GM18499 (cell line): ENCODE measurements at regions not wholly inside any gene's neighbourhood (a gene's known extent, or its start where the extent isn't known, plus 50 kb on each side); places are given as distances from the start of the nearest gene placed in this dataset.

Experiments
- ATAC-seq: cut with Tn5 transposase; IDR thresholded peaks from one replicate; pipeline ENCODE4 v1.9.1; 2021; ENCODE audit warnings: moderate number of reproducible peaks; ENCODE audit not compliant: insufficient read depth, unreplicated experiment

DNA sequence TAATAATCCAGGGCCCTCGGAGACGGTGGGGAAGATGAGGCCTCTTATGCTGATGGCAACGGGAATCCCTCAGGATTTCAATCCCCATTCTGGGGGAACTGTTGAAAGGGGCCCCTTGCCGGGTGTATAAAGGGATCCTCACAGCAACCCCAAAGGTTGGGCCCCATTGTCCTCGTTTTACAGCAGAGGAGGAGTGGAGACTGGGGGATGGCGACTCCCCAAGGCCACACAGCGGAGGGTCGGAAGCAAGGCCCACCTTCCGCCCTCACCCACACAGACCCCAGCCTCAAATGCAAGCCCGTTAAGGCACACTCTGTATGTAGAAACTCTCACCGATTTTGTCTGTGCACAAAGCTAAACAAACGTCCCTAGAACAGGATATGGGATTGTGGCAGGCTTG is 327.9 kb upstream of the DIO3 start:
- no peak for ATAC-seq

DNA sequence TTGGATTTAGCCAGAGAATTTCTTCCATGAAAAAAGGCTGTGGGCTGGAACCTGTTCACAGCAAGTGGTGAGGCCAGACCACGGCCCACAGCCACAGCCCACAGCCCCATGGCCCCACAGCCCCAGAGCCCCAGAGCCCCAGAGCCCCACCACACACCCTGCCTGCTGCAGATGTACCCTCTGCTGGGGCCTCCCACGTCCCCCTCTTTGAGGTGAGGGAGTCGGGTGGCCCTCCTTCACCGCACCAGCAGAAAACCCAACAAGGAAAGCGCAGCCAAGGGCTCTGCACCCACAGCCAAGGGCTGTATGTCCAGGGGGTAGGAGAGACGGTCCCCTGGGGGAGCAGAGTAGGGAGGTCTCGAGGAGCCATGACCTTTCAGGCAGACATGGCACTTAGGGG is 327.5 kb upstream of the DIO3 start:
- ATAC-seq: no peak

DNA sequence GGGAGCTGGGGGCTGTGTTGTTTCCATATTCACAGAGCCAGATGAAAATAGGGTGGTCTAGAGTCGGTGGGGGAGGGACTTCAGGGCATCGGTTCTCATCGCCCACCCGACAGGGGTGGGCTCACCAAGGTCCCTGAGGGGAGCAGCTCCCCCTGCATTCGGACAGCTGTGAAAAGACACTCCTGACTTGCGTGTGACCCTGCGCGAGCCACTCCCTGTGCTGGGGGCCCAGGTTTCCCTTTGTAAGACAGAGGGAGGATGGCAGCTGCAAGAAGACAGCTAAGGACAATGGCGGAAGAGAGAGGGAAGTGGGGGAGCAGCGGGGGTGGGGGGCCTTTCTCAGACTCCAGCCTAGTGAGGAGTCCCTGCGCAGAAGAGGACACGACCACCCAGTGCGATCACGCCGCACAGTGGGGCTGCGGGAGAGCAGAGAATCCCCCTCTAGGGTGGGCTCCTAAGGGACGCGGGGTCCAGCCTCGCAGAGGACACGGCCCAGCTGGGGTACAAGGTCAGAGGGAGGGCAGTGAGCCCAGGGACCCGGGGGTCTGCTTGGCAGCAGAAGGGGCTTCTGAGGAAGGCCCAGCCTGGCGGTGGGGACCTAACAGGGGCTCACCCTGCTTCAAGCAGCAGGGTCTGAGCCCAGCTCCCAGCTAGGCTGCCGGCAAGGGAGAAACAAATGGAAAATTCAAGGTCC is 326.9 kb upstream of the DIO3 start:
- ATAC-seq: no peak

DNA sequence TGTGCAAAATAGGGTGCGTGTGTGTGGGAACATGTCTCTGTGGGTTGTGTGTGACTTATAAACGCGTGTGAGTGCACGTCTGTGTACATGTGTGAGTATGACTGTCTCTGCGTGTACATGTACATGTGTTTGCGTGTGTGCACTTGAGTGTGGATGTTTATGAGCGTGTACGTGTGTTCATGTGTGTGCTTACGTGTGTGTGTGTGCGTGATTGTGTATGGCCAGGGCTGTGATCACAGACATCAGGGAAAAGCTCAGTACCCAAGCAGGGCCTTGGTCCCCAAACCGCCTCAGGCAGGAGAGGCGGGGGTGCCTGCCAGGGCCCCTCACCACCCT is 326.3 kb upstream of the DIO3 start:
- ATAC-seq: no peak

DNA sequence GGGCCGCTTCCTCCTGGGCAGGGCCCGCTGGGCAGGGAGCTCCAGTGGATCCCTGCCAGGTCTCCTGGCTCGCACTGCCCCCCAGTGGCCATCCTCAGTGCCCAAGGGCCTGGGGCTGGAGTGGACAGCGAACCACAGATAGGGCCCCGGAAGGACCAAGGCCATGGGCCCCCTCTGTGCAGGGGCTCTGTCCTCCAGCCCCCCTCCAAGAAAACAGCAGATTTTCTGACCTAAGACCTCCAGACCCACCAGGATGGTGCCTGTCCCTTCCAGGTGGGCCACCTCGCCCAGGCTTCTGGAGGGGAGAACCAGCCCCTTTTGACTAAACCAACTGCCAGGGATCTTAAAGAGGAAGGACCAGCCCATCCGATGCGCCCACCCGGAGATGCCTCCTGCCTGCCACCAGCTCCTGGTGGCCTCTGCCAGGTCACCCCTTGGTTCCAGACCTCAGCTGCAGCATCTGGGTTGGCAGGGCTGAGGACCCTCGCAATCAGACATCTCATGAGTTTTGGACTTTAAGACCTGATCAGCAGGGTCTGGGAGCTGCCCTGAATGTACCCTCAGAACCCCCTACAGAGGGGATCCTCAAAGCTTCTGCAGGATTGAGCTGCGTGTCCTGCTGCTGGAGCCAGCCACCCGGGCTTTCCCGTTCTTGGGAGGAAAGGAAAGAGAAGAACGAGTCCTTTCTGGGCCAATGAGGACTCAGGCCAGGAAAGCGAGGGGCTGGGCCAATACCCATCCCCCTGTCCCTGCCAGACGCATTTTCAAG is 325.8 kb upstream of the DIO3 start:
- no peak for ATAC-seq

DNA sequence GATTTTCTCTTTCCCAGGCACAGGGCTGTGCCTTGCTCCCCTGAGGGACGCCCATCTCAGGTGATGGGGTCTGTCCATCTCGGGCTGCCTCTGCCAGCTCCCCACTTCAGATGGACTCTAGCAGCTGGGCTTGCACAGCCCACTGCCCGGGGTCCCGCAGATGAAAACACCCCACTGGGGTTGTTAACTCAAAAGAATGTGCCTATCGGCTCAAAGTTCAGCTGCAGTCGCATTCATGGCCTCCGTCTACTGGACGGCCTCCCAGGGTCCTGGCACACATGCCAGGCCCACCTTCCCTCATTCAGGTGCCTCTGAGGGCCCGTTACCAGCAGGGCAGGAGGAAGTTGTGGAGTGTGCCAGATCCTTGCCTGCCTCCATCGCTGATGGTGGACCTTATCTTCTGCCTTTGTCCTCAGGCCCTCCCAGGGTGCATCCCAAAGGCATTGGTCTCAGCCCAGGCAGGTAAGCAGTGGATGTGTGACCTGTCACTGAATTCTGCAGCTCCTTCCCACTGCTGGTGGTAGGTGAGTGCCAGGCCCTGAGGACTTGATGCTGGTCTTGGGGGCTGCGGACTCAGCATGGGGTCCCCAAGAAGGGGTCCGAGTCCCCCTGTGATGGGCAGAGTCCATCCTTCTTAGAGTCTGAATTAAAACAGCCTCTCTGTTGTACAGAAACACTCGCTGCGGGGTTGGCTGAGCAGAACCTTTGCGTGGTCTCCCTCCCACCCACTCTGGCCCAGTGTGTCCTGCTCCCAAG is 324.6 kb upstream of the DIO3 start:
- no peak for ATAC-seq

DNA sequence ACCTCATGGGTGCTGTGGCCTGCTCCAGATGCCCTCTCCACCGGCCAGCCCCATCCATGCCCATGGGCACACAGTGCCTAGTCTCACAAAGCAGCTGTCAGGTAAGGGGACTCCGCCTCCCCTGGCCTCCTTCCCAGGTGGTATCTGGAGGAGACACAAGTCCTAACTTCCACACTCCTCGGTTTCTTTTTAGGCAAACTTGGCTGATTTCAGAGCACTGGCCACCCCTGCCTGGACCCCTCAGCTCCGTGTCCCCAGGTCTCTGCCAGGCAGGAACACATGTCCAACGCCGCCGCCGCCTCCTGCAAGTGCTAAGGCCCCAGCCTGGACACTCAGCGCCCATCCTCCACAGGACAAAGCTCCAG is 324.1 kb upstream of the DIO3 start:
- no peak for ATAC-seq

DNA sequence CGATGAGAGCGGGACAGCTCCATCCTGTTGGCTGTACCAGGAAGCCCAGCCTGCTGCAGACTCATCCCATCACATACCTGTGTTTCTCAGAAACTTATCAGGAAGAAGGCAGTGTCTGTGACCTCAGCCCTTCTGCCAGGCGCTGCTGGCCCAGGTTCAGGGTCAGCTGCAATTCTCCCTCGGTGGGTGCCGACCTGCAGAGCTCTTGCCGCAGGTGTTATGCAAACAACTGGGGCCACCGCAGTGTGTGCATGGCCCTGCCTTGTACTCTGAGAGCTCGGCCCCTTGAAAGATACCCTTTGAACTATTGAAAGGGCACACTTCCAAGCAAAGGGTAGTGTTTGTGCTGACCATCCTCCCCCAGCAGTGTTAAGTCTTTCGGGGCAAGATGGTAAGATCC is 322.2 kb upstream of the DIO3 start:
- no peak for ATAC-seq

DNA sequence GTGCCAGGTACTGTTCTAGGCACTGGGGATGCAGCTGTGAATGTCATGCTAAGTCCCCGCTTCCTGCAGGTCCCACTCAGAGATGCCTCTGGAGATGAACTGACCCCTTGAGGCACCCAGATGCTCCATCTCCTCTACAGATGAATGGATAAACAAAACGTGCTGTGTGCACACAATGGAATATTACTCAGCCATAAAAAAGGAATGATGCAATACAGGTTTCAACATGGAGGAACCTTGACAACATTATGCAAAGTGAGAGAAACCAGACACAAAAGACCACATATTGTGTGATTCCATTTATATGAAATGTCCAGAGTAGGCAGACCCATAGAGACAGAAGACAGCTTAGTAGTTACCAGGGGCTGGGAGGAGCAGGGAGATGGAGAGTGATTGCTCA is 320.1 kb upstream of the DIO3 start:
- ATAC-seq: no peak

DNA sequence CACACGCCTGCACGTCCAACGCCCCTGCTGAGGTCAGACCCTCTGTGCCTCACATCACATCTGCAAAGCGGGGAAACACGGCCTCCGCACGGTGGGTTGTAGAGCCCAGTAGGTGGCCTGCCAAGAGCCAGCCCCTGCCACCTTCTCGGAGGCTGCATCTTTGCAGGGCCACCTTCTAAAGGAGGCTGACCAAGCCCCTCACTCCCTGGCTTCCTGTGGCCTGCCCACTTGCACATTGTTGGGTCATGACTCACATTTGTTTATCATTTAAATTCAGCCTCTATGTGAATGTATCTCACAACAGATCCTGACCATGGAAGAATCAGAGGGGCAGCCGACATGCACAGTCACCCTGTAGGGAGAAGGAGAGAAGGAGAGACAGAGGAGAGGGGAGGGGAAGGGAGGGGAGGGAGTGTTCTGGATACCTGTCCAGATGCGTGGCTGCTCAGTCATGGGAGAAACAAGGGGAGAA is 319.5 kb upstream of the DIO3 start:
- no peak for ATAC-seq

DNA sequence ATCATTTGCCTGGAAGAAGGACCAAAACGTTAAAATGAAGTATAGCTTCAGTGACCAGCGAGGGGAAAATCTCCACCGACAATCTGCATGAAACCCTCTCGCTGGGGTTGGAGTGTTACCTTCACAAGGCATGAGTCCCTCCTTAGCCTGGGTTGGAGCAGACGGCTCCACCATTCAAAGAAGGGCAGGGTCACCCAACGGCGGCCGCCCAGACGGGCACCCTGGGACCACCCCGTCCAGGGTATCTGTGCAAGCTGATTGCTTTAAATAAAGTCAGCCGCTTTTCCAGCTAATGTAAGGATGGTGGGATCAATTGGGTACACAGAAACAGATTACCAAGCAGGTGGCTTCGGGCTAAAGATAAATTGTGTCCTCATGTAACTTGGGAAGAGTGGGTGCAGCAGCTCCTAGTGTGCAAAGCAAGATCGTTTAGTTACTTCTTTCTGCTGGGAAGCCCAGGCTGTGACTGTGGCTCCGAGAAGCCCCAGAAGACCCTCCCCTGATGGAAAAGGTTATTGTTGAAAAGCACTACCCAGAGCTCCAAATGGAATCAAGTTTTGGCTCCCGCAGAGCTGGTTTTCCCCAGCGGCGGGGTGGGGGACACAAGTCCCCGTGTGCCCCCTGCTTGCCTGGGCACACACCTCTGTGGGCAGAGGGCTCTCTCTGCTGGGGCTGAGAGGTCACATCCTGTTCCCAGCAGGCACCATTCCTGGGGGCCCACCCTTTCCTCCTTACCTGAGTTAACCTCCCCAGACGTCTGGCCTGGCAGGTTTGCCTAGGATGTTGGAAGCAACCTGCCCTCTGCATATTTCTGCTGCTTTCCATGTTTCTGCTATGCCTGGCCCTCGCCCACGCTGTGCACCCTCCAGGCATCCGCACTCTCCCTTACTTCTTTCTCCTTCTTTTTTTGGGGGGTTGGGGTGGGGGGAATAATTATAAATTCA is 318.6 kb upstream of the DIO3 start:
- no peak for ATAC-seq

DNA sequence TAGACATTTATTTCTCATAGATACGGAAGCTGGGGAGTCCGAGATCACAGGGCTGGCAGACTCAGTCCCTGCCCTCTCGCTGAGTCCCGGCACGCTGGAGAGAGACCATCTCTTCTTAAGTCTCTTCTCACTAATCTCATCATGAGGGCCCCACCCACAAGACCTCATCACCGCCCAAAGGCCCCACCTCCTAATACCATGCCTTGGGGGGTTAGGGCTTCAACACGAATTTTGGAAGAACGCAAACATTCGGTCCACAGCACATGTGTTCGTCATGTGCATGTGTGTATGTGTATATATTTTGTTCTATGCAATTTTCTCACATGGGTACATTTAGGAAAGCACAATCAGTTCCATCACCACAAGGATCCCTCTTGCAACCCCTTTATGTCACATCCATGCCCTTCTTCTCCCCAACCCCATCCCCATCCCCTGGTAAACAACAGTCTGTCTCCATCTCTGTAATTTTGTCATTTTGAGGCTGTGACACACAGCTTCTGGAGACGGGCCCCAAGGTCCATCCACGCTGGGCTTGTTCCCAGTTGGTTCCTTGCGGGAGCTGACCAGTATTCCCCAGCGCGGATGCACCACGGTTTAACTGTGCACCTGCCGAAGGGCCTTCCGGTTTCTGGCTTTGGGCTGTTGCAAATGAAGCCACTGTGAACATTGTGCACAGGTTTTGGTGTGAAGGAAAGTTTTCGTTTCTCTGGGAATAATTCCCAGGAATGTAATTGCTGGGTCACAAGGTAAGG is 317.5 kb upstream of the DIO3 start:
- ATAC-seq: no peak

DNA sequence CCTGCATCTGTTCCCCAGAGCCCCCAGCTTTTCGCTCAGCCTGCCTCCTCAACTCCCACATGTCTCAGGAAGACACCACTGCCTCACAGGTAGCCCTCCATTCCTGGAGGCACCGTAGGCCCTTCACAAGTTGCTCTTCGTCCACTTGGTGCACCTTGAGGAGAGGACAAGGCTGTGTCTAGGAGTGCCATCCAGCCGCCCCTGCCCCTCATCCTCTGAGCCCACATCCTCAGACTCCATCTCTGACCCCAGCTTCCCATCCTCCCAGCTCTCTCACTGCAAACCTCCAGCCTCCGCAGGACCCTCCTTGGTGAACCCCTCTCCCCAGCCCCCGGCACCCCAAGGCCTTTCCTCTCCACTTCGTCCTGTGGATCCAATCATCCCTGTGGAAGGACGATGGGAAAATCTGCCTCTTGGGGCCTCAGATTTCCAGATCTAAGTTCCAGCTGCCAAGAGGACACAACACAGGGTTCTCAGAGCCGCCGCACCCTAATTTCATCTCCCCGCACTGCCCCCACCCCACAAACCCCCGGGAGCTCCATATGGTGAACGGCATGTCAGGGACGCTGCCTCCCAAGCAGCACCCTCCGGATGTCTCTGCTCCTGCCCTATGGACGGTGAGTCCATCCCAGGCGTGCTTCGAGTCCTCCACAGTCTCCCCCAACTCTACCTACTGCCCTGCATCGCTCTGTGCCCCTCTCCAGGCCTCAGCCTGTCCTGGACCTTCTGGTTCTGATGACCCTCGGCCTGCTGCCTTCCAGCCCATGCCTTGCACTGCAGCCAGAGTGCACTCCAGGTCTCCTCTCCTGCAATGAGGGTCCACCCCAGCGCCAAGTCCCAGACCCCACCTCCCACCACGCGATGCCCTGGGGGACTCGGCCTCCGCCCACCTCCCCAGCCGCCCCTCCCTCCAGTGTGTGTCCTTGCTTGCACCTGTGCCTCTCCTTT is 314.1 kb upstream of the DIO3 start:
- ATAC-seq: no peak

DNA sequence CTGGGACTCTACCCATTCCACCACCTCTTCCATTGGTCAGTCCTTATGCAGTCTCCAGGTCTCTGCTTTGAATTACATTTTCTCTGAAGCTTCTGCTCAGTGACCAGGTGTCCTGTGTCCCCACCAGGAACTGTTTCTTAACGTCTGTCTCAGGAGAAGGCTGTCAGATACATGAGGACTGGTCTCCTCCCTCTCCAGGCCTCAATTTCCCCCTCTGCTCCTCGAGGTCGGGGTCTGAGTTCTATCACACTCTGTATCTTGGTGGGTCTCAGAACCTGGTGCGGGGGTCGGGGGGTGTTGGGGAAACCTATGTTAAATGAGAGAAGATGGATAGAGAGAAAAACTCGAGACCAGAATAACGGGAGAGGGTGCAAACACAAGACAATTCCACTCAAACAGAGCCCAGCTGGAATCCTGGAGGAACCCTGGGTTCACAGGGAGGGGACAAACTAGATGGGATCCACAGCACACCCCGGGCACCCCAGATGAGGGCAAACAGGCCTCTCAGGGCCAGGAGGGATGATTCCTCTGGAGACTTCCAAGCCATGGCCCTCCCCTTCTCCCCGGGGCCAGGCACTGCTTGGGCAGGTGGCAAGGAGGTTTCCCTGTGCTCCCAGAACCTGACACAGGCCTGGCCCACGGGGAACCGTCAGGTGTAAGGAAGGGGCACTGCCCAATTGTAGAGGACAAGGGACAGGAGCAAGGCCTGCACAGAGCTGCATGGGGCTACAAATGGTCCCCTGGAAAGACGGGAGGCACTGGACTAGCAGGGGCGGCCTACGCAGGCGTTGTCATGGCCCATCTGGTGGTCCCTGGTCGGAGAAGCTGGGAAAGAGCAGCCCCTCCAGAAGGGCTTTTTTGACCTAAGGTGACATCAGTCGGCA is 313.2 kb upstream of the DIO3 start:
- ATAC-seq: no peak

DNA sequence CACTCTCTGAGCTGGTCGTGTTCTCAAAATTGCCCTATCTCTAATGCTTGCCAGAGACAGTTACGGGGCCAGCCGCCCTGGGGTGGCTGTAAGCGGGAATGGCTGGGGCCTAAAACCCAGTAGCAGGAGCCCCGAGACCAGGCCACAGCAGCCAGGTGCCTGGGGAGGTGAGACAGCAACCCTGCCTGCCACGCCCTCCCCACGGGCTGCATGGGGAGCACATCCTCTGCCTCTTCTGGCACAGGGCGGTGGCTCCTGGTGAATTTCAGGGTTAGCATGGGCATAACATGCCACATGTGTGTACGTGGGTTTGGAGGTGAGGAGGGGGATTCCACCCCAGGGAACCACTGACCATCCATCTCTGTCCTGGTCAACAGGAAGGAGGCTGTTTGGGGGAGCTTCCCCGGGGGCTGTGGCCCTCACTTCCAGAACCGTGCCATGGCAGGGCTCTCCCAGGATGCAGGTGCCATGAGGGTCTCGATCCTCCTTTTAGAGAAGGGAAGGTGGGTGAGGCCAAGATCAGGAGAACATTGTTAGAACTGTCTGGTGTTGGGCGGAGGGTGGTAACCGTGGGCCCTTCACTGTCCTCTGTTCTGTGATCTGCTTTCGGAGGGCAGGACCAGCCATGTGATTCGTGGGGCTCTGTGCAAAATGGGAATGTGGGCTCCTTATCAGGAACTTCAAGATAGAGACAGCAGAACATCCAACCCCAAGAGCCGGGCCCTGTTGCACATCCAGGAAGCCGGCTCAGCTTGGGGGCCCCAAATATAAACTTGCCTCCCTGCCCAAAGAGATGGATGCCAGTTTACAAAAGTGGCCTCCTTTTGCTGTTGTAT is 312.2 kb upstream of the DIO3 start:
- ATAC-seq: no peak

DNA sequence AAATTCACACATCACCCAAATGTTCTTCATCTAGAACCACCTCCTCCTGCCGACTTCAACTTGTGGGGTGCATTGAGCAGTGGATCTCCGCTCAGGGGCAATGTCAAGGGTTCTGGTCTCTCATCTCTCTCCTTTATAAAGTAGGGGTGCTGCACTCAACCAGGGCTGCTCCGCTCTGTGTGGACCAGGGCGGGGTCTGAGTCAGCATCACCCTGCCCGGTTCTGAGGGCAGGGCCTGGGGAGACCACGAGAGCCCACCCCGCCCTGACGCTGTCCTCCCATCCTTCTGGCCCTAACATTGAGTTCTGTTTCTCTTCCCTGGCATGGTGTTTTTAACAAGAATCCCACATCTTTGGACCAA is 311.6 kb upstream of the DIO3 start:
- ATAC-seq: no peak
